PC-9 (cell line): ENCODE measurements at regions not wholly inside any gene's neighbourhood (a gene's known extent, or its start where the extent isn't known, plus 50 kb on each side); places are given as distances from the start of the nearest gene placed in this dataset.

Experiments
- CTCF ChIP-seq: fragments of 200-600 bp; sonication (generic); conservative IDR thresholded peaks from 2 replicates; pipeline ENCODE4 v1.6.1; 2017; ENCODE audit warnings: mixed run types, antibody characterized with exemption, mild to moderate bottlenecking, moderate library complexity
- EZH2 ChIP-seq: fragments of 200-600 bp; sonication (generic); IDR thresholded peaks from 2 replicates; pipeline ENCODE4 v1.8.0; 2017; ENCODE audit warnings: antibody characterized with exemption, low read depth

GRCh38 chr6:149160943-149161342 lies 156.6 kb upstream of the TAB2 start:
- TF ChIP-seq CTCF: no peak
- TF ChIP-seq EZH2: no peak
